Pons (tissue), 1 donor: ENCODE measurements at regions not wholly inside any gene's neighbourhood (a gene's known extent, or its start where the extent isn't known, plus 50 kb on each side); places are given as distances from the start of the nearest gene placed in this dataset.

ENCODE experiments used
- DNase-seq: peaks from one replicate; pipeline ENCODE4 v3.0.0-alpha.2; 2016; ENCODE audit warnings: low spot score

DNA sequence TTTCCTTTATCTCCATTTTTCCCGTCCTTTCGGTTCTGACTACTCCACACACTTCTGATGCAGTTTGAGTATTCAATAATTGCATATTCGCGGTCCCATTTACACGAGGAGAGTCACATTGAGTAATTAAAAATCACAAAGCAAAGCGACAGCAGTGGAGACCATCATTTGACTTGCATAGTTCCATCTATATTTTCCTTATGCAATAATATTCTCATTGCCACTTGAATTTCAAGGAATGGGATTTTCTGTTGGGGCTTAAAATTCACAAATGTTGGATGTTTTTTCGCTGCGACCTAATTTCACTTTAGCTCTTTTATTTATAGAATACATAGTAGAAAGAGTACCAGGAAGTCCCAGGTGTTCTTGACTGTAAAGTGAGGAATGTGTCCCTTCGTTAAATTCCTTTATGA is 186.8 kb downstream of the ZEB2 start:
- peak; percentile 52 for DNase-seq

DNA sequence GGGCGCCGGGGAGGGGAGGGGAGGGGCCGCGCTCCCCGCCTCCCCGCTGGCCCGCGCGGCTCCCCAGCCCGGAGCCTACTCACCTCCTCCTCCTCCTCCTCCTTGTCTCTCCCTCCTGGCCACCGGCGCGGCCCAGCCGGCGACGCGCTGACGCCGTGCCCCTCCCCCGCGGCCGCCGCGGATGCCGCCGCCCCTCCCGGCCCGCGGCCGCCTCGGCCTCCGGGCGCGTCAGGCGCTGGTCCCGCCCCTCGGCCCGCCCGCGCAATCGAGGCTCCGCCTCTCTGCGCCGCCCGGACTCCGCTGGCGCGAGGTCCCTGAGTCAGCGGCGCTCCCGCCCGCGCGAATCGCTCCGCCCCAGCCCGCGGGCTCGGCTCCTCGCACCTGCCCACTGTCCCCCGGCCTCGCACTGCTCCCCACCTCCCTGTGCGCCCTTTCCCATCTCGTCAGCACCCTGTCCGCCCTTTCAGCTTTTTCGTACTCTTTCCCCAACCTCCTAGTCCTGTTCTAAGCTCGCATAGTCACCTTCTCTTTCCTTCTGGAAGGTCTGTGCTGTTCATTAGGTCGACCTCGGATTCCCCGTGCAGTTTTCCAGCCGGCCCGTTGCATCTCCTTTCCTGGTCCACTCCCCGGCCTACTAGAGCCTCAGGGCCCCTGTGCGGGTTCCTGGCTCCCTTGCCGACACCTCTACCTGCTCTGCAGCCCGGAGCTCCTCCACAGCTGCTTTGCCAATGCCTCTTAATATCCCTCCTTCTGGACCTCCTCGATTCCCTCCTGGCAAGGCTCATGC is 187.4 kb downstream of the ZEB2 start:
- DNase-seq = peak; percentile 89

DNA sequence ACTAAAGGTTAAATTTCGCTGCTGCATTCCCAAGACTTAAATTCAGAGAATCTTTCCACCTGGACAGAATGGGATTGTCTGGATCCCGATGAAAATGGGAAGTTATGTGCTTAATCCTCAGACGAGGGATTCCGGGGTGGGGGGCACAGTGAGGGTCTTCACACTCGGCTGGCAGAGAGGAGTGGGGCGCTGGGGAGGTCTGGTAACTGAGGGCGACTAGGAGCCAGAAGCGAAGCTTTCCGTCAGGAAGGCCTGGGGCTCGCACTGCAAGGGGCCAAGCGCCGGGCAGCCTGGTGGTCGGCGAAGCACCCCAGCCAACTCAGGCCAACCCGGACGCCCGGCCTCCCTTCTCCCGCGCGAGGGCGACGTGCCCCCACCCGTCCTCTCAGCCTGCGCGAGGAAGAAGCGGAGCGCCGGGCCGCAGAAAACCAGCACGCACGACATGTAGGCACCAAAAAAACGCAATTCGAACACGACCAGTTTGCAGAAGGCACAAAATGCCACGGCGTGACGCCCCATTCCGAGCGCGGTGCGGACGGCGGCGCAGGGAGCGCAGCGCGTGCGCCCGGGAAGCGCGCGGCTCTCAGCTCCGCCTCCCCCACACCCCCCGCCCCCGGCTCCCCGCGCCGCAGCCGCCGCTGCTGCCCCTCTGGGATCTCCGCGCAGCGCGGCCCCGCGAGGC is 188.1 kb downstream of the ZEB2 start:
- no peak for DNase-seq

DNA sequence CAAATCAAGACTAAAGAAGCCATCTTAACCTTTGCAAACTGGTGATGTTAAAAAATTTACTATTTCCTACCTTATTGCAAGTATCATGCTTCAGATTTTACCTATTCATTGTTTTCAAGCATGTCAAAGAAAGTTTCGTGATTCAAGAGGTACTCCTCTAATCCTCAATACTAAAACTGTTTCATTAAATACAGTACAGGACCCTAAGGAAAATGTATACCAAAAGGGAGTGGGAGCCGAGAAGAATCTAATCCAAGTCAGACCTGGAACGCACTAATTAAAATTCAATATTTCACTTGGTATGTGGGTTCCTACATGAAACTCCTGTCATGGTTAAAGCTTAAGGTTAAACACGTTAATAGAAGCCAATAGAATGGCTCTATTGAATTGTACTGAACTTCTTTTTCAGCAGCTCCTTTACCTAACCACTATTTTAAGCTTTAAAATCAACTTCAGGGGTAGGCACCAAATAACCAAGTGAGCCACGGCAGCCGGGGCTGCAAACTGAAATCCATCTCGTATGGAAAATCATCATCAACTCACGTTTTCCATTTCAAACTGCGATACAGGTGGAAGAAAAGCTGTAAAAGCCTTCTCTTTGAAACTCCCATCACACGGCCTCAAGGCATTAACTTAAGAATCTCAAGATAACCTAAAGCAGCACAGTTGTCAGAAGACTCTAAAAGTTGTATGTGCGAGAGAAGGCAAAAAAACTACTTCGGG is 188.8 kb downstream of the ZEB2 start:
- peak; percentile 59 for DNase-seq

DNA sequence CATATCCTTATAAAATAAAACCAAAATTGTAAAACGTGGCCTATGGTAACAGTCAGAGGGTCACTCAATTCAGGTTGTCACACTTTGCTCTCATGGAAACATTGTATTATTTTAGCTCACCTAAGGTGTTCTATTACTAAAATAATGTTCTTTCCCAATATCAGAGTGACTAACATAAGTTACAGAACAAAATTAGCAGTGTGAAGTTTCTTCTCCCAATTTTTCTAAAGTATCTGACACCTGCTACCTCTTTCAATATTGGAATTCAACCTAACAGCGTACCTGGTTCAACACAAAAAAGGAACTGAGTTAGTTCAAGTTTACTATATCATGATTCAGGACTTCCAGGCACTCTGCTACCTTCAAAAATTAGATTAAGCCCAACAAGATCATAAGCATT is 190.4 kb downstream of the ZEB2 start:
- no peak for DNase-seq

DNA sequence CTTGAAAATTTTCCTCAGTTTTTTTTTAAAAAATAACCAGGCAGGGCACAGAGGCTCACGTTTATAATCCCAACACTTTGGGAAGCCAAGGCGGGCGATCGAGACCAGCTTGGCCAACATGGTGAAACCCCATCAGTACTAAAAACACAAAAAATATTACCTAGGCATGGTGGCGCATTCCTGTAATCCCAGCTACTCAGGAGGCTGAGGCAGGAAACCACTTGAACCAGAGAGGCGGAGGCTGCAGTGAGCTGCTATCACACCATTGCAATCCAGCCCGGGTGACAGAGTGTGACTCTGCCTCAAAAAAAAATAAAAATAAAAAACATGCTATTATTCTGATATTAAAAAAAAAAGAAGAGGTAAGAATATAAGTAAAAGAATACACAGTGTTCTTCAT is 191.0 kb downstream of the ZEB2 start:
- no peak for DNase-seq

DNA sequence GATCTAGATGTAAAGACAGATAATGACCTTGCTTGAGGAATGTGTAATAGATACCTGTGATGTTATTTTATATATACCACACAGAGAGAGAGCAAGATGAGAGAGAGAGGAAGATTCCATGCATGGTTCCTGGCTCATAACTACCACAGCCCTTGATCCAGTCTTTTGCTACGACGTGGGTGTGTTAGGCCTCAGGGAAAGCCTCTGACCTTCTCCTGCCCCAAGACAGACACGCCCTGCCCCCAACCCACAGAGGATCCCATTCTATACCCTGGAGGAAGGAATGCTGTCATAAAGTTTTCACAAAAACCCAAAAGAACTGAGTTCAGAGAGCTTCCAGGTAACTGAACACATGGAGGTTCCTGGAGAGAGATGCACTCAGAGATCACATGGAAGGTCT is 193.1 kb downstream of the ZEB2 start:
- DNase-seq = no peak

DNA sequence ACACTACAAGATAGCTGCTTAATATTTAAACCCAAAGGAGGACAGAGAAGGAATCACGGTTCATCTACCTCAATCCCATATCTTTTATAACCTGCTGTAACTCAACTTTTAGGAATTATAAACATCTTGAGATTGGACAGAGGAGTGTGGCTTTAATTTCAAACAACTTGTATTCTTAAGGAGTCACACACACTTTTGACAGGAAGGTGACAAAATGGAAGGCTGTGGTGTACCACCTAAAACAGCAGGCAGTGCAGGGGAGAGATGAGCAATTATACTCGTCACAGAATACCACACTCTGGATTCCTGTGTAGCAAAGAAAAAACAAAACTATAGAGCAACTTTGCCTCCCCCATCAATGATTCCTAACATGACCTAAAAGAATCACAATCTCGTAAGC is 194.8 kb downstream of the ZEB2 start:
- no peak for DNase-seq

DNA sequence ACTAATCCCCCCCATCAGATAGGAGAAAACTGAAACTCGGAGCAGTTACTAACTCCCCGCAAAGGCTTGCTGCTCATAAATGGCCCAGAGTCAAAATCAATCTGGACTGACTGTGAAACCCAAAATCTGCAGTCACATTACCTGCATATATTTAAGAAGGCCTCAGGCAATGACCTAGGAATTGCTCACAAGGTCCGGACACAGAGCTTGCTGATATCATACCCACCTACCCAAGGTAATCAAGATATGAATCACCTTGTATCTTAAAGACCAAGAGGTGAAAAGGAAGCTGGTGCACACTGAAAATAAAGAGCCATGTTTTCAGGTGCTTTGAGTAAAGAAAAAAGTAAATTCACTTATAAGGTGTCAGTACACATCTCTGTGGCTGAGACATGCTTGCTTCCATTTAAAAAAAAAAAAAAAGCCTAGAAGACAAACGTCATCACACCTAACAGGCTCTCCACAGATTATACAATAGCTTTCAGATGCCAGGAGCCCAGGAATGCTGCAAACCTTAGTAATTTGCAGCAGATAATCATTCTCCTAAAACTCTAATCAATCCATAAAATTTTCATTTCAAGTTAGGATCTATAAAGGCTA is 195.4 kb downstream of the ZEB2 start:
- DNase-seq = no peak

DNA sequence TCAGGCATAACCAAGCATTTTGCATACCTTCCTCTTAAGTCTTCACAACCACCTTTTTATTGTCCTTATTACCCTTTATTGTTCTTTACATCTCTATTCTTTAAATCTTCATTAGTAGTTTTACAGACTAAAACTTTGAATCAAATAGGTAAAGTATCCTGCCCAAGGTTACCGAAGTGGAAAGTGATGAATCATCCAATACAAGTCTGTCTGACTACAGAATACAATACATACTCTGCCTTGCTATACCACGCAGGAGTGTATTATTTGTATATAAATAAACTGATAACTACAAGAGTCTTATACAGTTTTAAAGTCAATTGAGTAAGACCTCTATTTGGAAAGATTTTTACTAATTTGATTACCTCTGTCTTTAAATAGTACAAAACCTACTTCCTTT is 196.0 kb downstream of the ZEB2 start:
- DNase-seq = no peak

DNA sequence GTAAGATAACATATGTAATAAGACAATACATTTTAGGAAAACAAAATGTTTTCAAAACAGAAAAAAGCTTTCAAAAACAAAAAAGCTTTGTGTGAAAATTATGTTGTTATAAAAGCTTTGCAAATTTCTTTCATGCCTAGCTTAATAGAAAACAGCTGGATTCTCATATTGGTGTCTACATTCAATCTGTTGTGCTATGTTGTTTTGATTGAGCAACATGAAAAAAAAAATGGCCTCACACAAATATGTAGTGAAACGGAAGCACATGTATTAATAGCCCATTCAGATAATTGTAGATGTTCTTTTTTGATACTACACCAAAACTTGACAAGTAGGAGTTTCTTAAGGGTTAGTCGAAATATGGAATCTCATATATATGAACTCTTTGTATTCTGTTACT is 197.5 kb downstream of the ZEB2 start:
- no peak for DNase-seq

DNA sequence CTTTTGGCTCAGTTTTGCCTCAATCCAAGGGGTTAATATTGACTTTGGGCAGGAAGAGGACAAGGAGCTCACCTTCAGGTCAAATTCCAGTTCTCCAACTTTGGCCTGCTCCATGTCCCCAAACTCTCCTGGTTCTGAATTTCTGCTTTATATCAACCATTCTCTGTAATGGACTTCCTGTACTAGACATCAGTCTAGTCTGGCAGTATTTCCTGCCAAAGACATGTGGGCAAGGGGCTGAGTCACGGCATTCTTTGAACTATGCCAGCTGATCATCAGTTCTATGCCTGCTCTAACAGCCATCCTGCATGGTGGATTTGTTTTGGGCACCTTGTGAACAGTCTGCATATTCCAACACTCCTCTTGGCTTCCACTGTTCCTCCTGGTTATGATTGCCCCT is 199.4 kb downstream of the ZEB2 start:
- no peak for DNase-seq

DNA sequence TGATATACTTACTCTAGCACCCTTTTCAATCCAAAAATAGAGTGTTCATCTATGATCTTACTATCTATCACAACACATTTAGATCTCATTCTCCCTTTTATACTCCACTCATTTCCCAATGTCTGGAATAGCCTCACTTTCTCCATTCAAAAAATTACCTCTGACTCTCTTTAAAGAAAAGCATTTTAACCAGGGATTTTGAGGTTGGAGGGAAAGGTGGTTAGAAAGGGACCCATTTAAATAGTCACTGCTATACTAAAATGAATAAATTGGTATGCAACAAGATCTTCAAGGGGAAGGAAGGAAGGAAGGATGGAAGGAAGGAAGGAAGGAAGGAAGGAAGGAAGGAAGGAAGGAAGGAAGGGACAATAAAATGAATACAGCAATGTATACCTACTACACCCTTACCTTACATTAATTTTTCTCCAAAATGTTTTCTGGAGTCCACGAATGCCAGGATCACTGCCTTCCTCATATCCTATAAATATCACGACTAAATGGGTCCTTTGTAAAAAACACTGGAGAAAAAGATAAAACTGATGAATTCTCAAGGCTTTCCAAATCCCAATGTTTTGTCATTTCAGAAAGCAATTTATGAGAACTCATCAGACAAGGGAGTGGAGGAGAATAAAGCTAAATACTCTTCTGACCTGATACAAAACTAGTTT is 202.7 kb downstream of the ZEB2 start:
- no peak for DNase-seq

DNA sequence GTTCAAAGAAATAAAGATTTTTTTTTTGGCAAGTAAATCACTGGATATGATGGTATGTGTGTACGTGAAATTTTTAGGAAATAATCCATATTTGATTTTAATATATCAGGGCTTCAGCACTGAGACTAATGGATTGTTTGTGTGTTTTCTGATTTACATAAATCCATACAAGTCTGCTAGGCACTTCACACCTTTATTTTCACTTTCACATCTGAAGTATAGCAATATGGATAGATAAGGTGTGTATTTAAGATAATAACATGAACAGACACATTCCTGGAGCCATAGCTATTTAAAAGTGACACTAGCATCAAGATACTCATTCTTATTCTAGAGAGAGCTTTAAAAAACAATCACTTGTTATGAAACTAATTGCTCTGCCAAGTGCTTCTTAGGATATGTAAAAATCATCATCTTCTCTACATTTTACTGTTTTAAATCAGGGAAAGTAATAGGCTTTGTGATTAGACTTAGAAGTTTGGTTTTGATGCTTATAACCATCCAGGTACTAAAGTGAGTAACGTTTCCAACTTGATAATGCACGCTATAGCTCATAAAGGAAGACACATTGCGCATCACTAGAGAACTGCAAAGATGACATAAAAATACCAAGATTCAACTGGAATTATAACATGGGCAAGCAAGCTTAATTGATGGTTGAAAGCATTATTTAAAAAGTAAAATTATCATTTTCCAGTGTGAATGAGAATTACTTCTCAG is 208.9 kb downstream of the ZEB2 start:
- DNase-seq = no peak

DNA sequence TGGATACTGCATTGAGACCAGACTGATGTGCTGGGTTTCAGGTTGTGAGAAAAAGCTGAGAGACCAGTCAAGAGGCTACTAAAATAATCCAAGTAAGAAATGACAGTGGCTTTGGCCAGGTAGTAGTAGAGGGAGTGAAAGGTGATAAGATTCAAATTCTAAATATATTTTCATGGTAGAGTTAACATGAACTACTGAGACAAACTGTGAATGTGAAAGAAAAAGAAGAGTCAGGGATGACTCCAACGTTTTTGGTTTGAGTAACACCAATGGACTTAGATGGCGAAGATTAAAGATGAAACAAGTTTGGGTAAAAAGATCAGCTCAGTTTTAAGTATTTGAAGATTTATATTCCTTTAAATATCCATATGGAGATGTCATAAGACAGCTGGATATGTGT is 209.4 kb downstream of the ZEB2 start:
- no peak for DNase-seq

DNA sequence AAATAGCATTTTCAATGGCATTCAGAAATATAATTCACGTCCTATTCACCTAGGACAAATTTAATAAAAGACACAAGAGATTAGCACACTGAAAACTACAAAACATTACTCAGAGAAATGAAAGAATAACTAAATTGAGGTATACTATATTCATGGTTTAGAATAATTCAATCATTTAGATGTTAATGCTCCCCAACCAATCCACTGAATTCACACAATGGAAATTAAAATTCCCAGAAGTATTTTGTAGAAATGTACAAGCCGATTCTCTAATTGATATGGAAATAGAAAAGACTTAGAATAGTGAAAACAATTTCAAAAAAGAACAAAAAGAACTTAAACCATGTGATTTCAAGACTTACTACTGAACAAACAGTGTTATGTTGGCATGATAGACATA is 212.2 kb downstream of the ZEB2 start:
- DNase-seq = no peak

DNA sequence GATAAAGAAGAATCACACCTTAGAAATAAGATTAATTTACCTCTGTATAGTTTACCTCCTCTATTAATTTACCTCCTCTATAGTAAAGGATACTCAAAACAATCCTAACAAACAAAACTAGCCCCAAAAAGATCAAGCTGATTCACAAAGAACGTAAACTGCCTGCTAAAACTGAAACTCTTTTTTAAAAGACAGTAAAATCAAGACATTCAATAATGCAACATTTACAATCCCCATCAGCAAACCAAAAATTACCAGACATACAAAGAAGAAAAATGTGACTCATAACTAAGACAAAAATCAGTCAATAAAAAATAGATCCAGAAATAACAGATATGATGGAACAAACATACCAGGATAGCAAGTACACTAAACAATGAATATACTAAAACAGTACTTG is 215.7 kb downstream of the ZEB2 start:
- no peak for DNase-seq

DNA sequence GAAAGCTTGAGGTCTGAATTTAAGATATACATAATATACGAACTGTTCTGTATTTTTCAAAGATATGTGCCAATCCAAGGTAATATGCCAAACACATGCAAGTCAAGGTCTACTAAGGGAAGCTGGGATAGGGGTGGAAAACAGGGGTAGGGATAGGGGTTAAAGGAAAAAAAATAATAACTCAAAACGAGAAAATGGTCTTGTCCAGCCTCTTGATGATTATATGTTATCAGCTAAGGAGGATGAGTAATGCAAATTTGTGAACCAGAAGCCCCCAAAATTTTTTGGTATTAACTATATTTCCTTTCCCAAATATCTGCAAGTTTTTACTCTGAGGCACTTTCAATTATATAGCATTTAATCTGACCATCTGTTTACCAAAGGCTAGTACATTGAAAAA is 219.3 kb downstream of the ZEB2 start:
- DNase-seq = no peak

DNA sequence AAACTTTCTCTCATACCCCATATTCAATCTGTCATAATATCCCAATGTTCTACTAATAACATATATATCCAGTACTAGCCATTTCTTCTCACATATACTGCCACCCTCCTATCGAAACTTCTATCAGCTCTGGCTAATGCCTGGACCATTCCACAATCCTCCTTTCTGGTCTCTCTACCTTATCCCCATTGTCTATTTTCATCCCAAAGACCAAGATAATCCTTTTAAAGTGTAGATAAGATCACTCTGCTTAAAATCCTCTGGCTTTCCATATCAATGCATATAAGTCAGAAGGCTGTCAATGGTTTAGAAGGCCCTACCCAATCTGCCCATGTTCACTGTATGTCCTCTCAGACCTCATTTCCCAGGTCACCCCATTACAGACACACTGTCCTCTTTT is 229.6 kb downstream of the ZEB2 start:
- no peak for DNase-seq

DNA sequence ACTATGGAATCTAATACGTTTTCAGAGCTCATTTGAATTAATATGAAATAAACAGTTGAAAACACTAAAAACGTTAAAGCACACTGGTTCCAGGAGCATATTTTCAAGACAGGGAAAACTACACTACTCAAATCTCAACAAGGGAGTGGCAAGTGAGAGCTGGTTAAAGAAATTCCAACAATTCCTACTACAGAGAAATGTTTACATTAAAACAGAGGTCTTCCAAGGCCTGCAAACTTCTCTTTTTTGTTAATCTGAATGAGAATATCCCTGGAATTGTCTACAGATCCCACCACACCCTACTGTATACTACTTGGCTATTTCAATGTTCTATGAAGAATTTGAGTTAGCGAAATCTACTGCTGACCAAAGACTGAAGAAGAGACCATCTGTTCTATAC is 231.5 kb downstream of the ZEB2 start:
- DNase-seq = no peak

DNA sequence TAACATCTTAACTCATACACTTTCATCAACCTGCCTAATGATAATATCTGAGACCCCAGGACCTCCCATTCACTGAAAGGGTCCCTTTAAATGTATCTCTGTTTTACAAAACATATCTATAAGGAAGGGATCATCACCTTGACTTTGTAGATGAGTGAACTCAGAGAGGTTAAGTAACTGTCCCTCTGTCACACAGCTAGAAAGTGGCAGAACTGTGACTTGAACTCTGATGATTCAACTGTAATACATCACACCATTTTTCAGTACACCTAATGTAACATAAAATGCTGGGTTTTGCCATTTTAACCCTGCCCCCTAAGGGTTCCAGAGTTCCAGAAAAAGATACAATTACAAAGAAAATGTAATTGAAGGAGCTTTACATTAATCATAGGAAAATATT is 234.6 kb downstream of the ZEB2 start:
- DNase-seq = no peak

DNA sequence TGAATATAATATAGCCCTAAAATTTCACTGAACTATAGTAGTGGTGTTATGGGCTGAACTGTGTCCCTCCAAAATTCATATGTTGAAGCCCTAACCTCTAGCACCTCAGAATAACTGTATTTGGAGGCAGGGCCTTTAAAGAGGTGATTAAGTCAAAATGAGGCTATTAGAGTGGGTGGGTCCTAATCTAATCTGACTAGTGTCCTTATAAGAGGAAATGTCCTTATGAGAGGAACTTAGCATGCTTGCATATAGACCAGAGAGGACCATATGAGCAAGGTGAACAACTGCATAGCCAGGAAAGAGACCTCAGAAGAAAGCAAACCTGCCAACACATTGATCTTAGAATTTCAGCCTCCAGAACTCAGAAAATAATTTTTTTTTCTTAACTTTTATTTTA is 238.4 kb downstream of the ZEB2 start:
- no peak for DNase-seq
